GM20000 (cell line): ENCODE measurements at regions not wholly inside any gene's neighbourhood (a gene's known extent, or its start where the extent isn't known, plus 50 kb on each side); places are given as distances from the start of the nearest gene placed in this dataset.
"Not testable (repeated sequence)": the region's sequence is repeated elsewhere in the genome, so short reads cannot be mapped to it uniquely, and the experiment has no call there.

ENCODE experiments used
- DNase-seq: peaks from one replicate; pipeline ENCODE4 v3.0.0; 2012; ENCODE audit warnings: low spot score
- CTCF ChIP-seq: IDR thresholded peaks from 2 replicates; pipeline ENCODE4 v1.5.1; 2012; ENCODE audit warnings: mild to moderate bottlenecking, control low read depth; ENCODE audit errors: extremely low read depth, missing control alignments

GRCh38 chr6:27814665-27815424 is 97.4 kb downstream of the OR2B2 start:
- no peak for TF ChIP-seq CTCF
- DNase-seq = peak; percentile 74

GRCh38 chr6:27814415-27814664 is 97.9 kb downstream of the OR2B2 start:
- DNase-seq = not testable (repeated sequence)

- no peak for TF ChIP-seq CTCF
- no peak for DNase-seq
These were observed 99.2 kb downstream of the OR2B2 start for GRCh38 chr6:27812805-27813492.

- TF ChIP-seq CTCF = no peak
- no peak for DNase-seq
These were observed 100.0 kb downstream of the OR2B2 start for GRCh38 chr6:27812078-27812804.

GRCh38 chr6:27811451-27811772 is 100.8 kb downstream of the OR2B2 start:
- no peak for TF ChIP-seq CTCF

GRCh38 chr6:27810768-27811450 is 101.3 kb downstream of the OR2B2 start:
- TF ChIP-seq CTCF = no peak
- DNase-seq = no peak

More at GRCh38 chr6:27811451-27811772, 100.8 kb downstream of the OR2B2 start:
- DNase-seq = no peak

GRCh38 chr6:27809939-27810767 is 102.0 kb downstream of the OR2B2 start:
- peak; percentile 73 for DNase-seq
- no peak for TF ChIP-seq CTCF
